ENCODE measurements at regions not wholly inside any gene's neighbourhood (a gene's known extent, or its start where the extent isn't known, plus 50 kb on each side); places are given as distances from the start of the nearest gene placed in this dataset.

GRCh38 chr2:228767196-228767595, 503.9 kb downstream of the PID1 start:
- no TSS peak for BruUV-seq (replicated peaks)
- ChIA-PET CTCF (ENCODE audit: low intra/inter-chr PET ratio, low total read pairs) (no interaction called here), POLR2A (no interaction called here)
- 17% methylated on average over 2 of the region's 2 CpGs for WGBS (ENCODE audit: low lambda C conversion rate)
- Histone ChIP-seq H3K36me3 (replicated peaks in 1 of 2; ENCODE audit: control insufficient read depth in 1 of 2, insufficient read depth in 2 of 2, low read length in 2 of 2) (no peaks in the 10 kb centered on the region), H4K20me1 (ENCODE audit: insufficient read depth, low read length) (no peaks in the 10 kb centered on the region), H3K9me3 (ENCODE audit: low read length) (peaks cover 91% of the 10 kb centered on the region), H3K9ac (ENCODE audit: insufficient read depth, low read depth, low read length) (no peak overlapping the region), H3K4me1 (ENCODE audit: insufficient read depth, low read length) (no peaks in the 10 kb centered on the region), H3K79me2 (ENCODE audit: insufficient read depth, low read length) (no peaks in the 10 kb centered on the region), H3K27ac (ENCODE audit: extremely low read length, insufficient read depth, low read length) (no peak overlapping the region), H3K27me3 (ENCODE audit: control insufficient read depth in 1 of 2, insufficient read depth in 2 of 2, low read length in 2 of 2) (no peaks in the 10 kb centered on the region), H3K4me2 (ENCODE audit: low read depth, low read length) (no peak overlapping the region), H3K4me3 (replicated peaks in 1 of 3; ENCODE audit: insufficient read depth in 1 of 3, low read depth in 2 of 3, low read length in 3 of 3) (no peak overlapping the region), H2AFZ (ENCODE audit: low read length) (no peak overlapping the region)
- intact Hi-C loops (cut with micrococcal nuclease; ENCODE audit: unreplicated experiment), result no loop called here
- no peak for DNase-seq (ENCODE audit: low spot score)
- TF ChIP-seq HES4 (CRISPR knock-in tag; IDR thresholded peaks at IDR 0.05; ENCODE audit: borderline replicate concordance) (no peak), ZNF329 (CRISPR knock-in tag; IDR thresholded peaks at IDR 0.05; ENCODE audit: low read depth) (no peak)
- no peak for FAIRE-seq
- ATAC-seq, result no peak
- in situ Hi-C loops (cut with HindIII; ENCODE audit: extremely low pct_ligation_motif_present, low pct_unique_long_range_greater_than_20kb), result no loop called here

- Histone ChIP-seq H3K36me3 (replicated peaks in 1 of 2; ENCODE audit: control insufficient read depth in 1 of 2, insufficient read depth in 2 of 2, low read length in 2 of 2) (no peaks in the 10 kb centered on the region), H3K4me3 (replicated peaks in 1 of 3; ENCODE audit: insufficient read depth in 1 of 3, low read depth in 2 of 3, low read length in 3 of 3) (no peak overlapping the region), H3K9ac (ENCODE audit: insufficient read depth, low read depth, low read length) (no peak overlapping the region), H3K27me3 (ENCODE audit: control insufficient read depth in 1 of 2, insufficient read depth in 2 of 2, low read length in 2 of 2) (no peaks in the 10 kb centered on the region), H3K9me3 (ENCODE audit: low read length) (peaks cover 66% of the 10 kb centered on the region), H3K27ac (ENCODE audit: extremely low read length, insufficient read depth, low read length) (no peak overlapping the region), H3K79me2 (ENCODE audit: insufficient read depth, low read length) (no peaks in the 10 kb centered on the region), H3K4me1 (ENCODE audit: insufficient read depth, low read length) (no peaks in the 10 kb centered on the region), H4K20me1 (ENCODE audit: insufficient read depth, low read length) (no peaks in the 10 kb centered on the region), H2AFZ (ENCODE audit: low read length) (no peak overlapping the region), H3K4me2 (ENCODE audit: low read depth, low read length) (no peak overlapping the region)
- TF ChIP-seq ZC3H13 (CRISPR knock-in tag; IDR thresholded peaks at IDR 0.05) (no peak), ZGPAT (CRISPR knock-in tag; IDR thresholded peaks at IDR 0.05) (no peak), ZNF121 (CRISPR knock-in tag; IDR thresholded peaks at IDR 0.05) (no peak), ZNF331 (CRISPR knock-in tag; IDR thresholded peaks at IDR 0.05) (no peak), NCOA1 (CRISPR knock-in tag; IDR thresholded peaks at IDR 0.05) (no peak), ATF6 (CRISPR knock-in tag; conservative IDR thresholded peaks at IDR 0.05) (no peak), PTBP1 (IDR thresholded peaks at IDR 0.05; ENCODE audit: low read depth, low read length, poor library complexity, severe bottlenecking) (no peak), RXRB (CRISPR knock-in tag; IDR thresholded peaks at IDR 0.05; ENCODE audit: borderline replicate concordance) (no peak), ZNF207 (IDR thresholded peaks at IDR 0.05; ENCODE audit: borderline replicate concordance) (no peak), U2AF2 (IDR thresholded peaks at IDR 0.05; ENCODE audit: low read depth, low read length) (no peak), ZNF256 (CRISPR knock-in tag; conservative IDR thresholded peaks at IDR 0.05) (no peak), PHF21A (CRISPR knock-in tag; IDR thresholded peaks at IDR 0.05) (no peak), ATM (IDR thresholded peaks at IDR 0.05; ENCODE audit: borderline replicate concordance) (no peak), HOXA5 (CRISPR knock-in tag; IDR thresholded peaks at IDR 0.05) (no peak), ZNF746 (CRISPR knock-in tag; IDR thresholded peaks at IDR 0.05) (no peak), TMF1 (CRISPR knock-in tag; IDR thresholded peaks at IDR 0.05; ENCODE audit: low read depth) (no peak), CHCHD3 (CRISPR knock-in tag; IDR thresholded peaks at IDR 0.05) (no peak)
- POLR2A ChIA-PET, result no interaction called here
- no peak for DNase-seq (ENCODE audit: low spot score)
- WGBS (ENCODE audit: low lambda C conversion rate), result 6% methylated on average over 5 of the region's 5 CpGs
- in situ Hi-C loops (cut with HindIII; ENCODE audit: extremely low pct_ligation_motif_present, low pct_unique_long_range_greater_than_20kb) (no loop called here), intact Hi-C loops (cut with micrococcal nuclease; ENCODE audit: unreplicated experiment) (no loop called here)
- FAIRE-seq, result no peak
- BruUV-seq (replicated peaks), result no TSS peak
- no peak for ATAC-seq
- CTCF ChIA-PET (ENCODE audit: low intra/inter-chr PET ratio, low total read pairs), result no interaction called here
Observed at GRCh38 chr2:228763379-228763981, 507.6 kb downstream of the PID1 start.

Data from HepG2 (cell line).